Rectal smooth muscle tissue (tissue), 1 donor: ENCODE measurements at regions not wholly inside any gene's neighbourhood (a gene's known extent, or its start where the extent isn't known, plus 50 kb on each side); places are given as distances from the start of the nearest gene placed in this dataset.

Experiments used
- H3K27ac ChIP-seq: one replicate; pipeline ENCODE4 v1.7.0; 2013; ENCODE audit warnings: low read depth, low read length, inconsistent platforms
- H3K27me3 ChIP-seq: one replicate; pipeline ENCODE4 v1.7.0; 2013; ENCODE audit warnings: low read length; ENCODE audit not compliant: control insufficient read depth, insufficient read depth
- H3K36me3 ChIP-seq: one replicate; pipeline ENCODE4 v1.7.0; 2013; ENCODE audit warnings: low read length; ENCODE audit not compliant: control insufficient read depth, insufficient read depth
- H3K4me1 ChIP-seq: one replicate; pipeline ENCODE4 v1.7.0; 2013; ENCODE audit warnings: low read length; ENCODE audit not compliant: control insufficient read depth, insufficient read depth
- H3K4me3 ChIP-seq: one replicate; pipeline ENCODE4 v1.7.0; 2013; ENCODE audit warnings: low read length
- H3K9ac ChIP-seq: one replicate; pipeline ENCODE4 v1.7.0; 2013; ENCODE audit warnings: low read length

DNA sequence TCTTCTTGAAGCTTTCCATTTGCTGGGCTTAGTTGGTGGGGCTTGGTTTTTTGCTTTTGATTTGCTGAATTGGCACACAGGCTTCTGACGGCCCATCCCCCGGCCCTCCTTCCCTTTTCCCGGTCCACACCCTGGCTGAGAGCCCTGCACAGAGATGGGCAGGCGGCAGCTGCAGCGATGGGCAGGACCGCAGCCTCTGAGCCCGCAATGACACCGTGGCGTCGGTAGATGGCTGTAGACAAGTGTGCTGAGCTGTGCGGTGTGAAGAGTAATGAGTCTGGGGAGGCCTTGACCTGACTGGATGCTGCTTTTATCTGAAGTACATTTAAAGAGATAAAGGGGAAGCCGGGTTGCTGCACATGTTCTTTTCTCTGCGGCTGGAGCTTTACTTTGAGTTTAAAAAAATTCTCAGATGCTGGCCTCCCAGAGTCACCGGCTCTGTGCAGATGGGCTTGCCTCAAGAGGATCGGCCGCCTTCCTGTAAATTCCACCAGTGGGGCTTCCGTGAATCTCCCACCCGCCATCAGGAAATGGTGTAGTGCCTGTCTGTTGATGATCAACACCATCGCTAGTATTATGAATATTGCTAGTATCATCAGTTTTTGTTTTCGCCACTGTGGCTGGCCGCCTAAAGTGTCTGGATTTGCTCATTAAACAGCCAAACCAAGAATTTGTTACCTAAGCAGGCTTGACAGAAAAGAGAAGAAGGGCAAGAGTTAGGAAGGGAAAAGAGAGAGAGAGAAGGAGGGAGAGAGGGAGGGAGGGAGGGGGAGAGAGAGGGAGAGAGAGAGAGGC is 245.6 kb upstream of the RBFOX1 start:
- no peaks in the 10 kb centered on the region for H3K27me3 ChIP-seq
- no peaks in the 10 kb centered on the region for H3K4me1 ChIP-seq
- H3K4me3 ChIP-seq, result no peak overlapping the region
- no peaks in the 10 kb centered on the region for H3K36me3 ChIP-seq
- no peak overlapping the region for H3K27ac ChIP-seq
- H3K9ac ChIP-seq, result no peak overlapping the region

DNA sequence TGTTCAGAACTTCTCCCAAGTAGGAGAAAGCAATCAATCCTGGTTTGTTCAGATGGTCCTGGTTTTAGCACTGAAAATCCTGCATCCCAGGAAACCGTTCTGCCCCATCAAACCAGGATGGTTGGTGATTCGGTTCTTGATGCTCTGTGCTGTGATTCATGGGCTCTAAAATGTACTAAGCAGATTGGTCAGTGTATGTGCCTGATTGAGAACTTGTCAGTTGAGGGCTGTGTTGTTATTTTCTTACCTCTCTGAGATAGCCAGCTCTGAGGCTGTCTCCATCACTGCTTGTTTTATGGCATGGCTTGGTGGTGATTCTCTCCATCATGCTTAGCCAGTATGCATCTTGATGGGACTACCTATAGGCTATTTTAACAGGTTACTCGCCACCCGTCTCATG is 246.9 kb upstream of the RBFOX1 start:
- H3K36me3 ChIP-seq, result no peaks in the 10 kb centered on the region
- H3K4me1 ChIP-seq, result no peaks in the 10 kb centered on the region
- H3K27ac ChIP-seq, result no peak overlapping the region
- no peaks in the 10 kb centered on the region for H3K27me3 ChIP-seq
- H3K4me3 ChIP-seq, result no peak overlapping the region
- H3K9ac ChIP-seq, result no peak overlapping the region

DNA sequence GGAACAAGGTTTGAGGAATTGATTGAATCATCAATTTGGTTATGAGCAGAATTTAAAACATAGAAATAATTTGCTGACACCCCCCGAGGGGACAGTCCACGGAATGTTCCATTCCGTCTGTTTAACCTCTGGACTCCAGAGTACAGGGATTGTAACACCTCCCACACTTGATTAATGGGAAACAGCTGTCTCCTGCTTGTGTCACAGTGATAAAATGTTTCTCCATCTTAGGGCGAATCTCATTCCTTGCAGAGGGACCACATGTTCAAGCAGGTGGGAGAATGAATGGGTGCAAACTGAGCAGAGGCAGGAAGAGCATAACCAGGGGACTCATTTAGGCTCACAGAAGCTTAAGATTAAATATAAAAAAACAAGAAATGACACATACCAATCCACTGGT is 249.5 kb upstream of the RBFOX1 start:
- Histone ChIP-seq H3K4me1 (no peaks in the 10 kb centered on the region), H3K9ac (no peak overlapping the region), H3K27me3 (no peaks in the 10 kb centered on the region), H3K36me3 (no peaks in the 10 kb centered on the region), H3K27ac (no peak overlapping the region), H3K4me3 (no peak overlapping the region)

DNA sequence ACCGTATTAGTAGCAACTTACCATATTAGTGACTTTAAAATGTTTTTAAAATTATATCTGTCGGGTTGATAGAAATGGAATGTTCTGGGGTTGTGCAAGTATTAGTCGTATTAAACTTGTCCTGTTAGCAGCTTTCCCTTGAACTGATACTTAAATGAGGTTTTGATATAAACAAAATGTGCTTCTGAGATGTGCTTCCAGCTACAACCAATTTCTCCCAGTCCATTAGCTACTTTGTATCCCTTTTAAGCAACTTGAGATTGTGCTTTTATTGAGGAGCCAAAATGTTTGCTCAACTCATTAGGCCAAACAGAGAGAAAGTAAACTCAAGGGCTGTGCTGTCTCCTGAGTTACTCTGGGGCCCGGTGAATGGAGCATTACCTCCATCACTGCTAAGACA is 255.0 kb upstream of the RBFOX1 start:
- H3K4me3 ChIP-seq, result no peak overlapping the region
- no peaks in the 10 kb centered on the region for H3K36me3 ChIP-seq
- no peak overlapping the region for H3K27ac ChIP-seq
- H3K27me3 ChIP-seq, result no peaks in the 10 kb centered on the region
- no peak overlapping the region for H3K9ac ChIP-seq
- no peaks in the 10 kb centered on the region for H3K4me1 ChIP-seq

DNA sequence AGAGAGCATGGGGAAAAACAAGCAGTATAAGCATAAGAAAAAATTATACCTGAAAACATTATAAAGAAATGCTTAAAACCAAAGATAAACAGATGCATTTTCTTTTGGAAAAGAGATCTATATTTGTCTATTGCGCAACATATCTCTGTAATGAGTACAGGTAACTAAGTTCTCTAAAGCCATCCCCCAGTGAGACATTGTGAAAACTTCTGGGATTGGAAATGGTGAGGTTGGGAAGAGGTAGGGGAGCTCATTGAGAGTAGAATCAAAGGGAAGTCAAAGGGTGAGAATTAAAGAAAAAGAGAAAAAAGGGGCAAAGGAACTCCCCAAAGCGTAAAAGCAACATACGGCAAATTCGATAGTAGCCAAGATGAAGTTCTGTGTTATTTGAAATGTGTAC is 257.9 kb upstream of the RBFOX1 start:
- no peak overlapping the region for H3K4me3 ChIP-seq
- no peaks in the 10 kb centered on the region for H3K36me3 ChIP-seq
- H3K27me3 ChIP-seq, result no peaks in the 10 kb centered on the region
- no peak overlapping the region for H3K27ac ChIP-seq
- no peak overlapping the region for H3K9ac ChIP-seq
- no peaks in the 10 kb centered on the region for H3K4me1 ChIP-seq

DNA sequence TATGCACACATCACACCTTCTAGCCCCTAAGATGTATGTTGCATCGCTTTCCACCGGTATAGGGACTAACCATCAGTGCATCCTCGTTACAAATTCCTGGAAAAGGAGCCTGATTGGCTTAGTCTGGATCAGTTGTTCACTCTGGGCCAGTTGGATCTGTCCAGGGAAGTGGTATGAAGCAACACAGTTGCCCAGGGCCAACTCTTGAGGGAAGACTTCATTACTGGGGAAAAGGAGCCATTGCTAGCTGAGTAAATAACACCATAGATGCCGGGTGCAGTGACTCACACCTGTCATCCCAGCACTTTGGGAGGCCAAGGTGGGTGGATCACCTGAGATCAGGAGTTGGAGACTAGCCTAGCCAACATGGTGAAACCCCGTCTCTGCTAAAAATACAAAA is 275.2 kb upstream of the RBFOX1 start:
- Histone ChIP-seq H3K9ac (no peak overlapping the region), H3K36me3 (no peaks in the 10 kb centered on the region), H3K4me3 (no peak overlapping the region), H3K4me1 (no peaks in the 10 kb centered on the region), H3K27me3 (no peaks in the 10 kb centered on the region), H3K27ac (no peak overlapping the region)

DNA sequence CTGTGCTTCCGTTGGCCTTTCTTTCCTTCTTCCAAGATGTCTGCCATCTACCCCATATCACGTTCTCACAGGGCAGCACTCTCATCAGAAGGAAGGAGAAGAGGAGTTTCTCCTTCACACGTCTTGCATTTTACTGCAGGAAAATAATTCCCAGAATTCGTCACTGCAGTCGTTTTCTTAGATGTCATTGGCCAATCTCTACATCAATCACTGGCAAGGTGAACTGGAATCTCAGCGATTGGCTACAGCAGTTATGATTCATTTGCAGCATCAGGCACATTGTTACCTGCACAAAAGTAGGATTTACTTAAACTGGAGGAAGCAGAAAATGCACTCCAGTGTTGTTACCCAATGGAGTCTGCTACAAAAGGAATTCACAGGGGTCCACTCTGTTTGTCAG is 277.2 kb upstream of the RBFOX1 start:
- no peak overlapping the region for H3K4me3 ChIP-seq
- H3K9ac ChIP-seq, result no peak overlapping the region
- no peak overlapping the region for H3K27ac ChIP-seq
- no peaks in the 10 kb centered on the region for H3K36me3 ChIP-seq
- H3K27me3 ChIP-seq, result no peaks in the 10 kb centered on the region
- H3K4me1 ChIP-seq, result no peaks in the 10 kb centered on the region

DNA sequence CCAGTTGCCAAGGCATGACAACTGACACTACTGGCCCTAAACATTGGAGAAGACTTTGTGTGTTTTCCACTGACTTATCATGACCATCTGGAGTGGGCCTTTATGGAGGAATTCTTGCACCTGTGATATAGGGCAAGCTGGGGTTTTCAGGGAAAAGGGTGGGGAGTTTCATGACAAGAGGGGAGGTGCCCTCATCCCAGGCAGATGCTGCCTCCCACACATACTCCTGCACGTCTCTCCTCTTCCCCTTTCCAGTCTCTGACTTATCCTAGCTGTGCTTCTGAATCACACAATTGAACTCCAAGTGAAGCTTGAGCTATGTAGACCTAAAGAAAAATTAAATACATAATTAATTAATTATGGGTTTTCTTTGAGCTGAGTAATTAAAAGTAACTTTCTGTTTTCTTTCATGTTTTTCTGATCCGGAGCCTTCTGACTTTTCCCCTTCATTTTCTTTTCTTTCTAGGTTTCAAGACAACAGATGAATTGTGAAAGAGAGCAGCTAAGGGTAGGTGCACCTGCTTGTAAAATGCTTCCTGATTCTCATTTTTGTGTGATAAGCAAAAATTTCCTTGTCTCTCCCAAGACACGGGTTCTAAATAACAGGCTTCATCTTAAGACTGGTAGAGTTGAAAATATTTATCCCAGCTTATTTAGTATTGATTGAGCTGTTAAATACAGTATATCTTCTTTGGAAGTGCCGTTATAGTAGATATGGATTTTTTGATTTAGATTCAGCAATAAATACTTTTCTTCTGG is 280.9 kb upstream of the RBFOX1 start:
- no peaks in the 10 kb centered on the region for H3K4me1 ChIP-seq
- H3K36me3 ChIP-seq, result no peaks in the 10 kb centered on the region
- no peak overlapping the region for H3K27ac ChIP-seq
- H3K4me3 ChIP-seq, result no peak overlapping the region
- no peaks in the 10 kb centered on the region for H3K27me3 ChIP-seq
- no peak overlapping the region for H3K9ac ChIP-seq

DNA sequence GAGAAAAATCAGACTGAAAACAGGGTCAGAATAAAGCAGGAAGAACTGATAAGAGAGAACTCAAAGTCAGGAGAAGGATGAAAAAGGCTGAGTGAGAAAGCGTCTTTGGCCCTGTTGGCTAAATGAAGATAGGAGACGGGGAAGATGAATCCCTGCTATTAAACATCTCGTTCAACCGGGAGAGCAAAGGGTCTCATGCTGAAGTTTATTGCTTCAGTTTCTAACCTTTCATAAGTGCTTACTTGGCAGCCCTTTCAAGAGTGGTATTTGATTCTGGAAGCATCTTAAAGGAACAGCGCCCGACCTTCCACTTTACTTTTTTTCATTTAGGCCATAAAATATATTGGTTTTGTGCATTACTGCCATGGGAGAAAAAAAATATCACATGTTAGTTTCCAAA is 288.3 kb upstream of the RBFOX1 start:
- no peak overlapping the region for H3K27ac ChIP-seq
- H3K4me1 ChIP-seq, result no peaks in the 10 kb centered on the region
- no peak overlapping the region for H3K4me3 ChIP-seq
- no peaks in the 10 kb centered on the region for H3K36me3 ChIP-seq
- H3K27me3 ChIP-seq, result no peaks in the 10 kb centered on the region
- H3K9ac ChIP-seq, result no peak overlapping the region

DNA sequence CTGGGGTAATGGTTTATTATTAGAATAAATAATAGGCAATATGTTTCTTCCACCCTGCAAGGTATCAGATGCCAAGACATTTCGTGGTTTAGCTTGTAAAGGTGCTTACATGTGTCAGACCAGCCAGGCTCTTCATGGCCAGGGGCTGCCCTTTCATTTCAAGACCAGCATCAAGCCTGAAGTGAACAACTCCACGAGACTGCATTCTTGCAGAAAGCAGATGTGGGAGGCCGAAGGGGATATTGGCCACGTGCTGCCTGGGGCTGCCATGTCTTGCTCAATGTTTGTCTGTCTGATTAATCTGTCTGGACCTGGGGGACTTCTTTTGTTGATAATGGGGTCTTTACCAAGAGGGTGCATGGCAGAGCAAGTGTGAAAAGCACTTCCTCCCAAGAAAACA is 294.2 kb upstream of the RBFOX1 start:
- Histone ChIP-seq H3K9ac (no peak overlapping the region), H3K4me1 (no peaks in the 10 kb centered on the region), H3K4me3 (no peak overlapping the region), H3K27me3 (no peaks in the 10 kb centered on the region), H3K27ac (no peak overlapping the region), H3K36me3 (no peaks in the 10 kb centered on the region)

DNA sequence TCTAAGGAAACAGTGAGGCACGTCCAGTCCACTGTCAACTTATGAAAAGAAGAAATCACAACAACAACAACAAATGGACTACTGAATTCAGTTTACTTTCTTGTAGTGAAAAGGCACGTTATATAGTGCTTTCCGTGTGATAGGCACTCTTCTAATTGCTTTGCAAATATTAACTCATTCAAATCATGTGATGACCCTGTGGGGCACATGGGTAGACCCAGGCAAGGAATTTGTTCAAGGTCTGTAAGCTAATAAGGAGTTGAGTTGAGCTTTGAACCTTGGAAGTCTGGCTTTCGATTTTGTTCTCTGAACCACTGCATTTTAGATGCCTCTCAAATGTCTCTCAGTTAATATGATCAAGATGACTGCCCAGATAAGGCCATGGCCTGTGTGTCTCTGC is 295.1 kb upstream of the RBFOX1 start:
- Histone ChIP-seq H3K27me3 (no peaks in the 10 kb centered on the region), H3K4me3 (no peak overlapping the region), H3K27ac (no peak overlapping the region), H3K9ac (no peak overlapping the region), H3K36me3 (no peaks in the 10 kb centered on the region), H3K4me1 (no peaks in the 10 kb centered on the region)

DNA sequence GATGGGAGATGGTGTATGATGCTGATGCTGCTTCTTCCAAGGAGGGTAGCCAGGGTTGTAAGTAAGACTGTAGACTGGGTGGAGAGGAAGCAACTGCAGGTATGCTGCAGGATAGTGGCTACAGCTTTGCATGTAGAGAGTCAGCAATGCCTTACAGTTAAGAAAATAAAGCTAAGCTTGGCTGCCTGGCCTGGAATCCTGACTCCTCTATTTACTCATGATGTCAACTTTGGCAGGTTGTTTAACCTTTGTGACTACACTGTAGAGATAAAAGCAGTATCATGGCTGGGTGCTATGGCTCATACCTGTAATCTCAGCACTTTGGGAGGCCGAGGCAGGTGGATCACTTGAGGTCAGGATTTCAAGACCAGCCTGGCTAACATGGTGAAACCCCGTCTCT is 301.6 kb upstream of the RBFOX1 start:
- no peak overlapping the region for H3K9ac ChIP-seq
- H3K4me3 ChIP-seq, result no peak overlapping the region
- H3K36me3 ChIP-seq, result no peaks in the 10 kb centered on the region
- no peaks in the 10 kb centered on the region for H3K27me3 ChIP-seq
- H3K4me1 ChIP-seq, result no peaks in the 10 kb centered on the region
- no peak overlapping the region for H3K27ac ChIP-seq

DNA sequence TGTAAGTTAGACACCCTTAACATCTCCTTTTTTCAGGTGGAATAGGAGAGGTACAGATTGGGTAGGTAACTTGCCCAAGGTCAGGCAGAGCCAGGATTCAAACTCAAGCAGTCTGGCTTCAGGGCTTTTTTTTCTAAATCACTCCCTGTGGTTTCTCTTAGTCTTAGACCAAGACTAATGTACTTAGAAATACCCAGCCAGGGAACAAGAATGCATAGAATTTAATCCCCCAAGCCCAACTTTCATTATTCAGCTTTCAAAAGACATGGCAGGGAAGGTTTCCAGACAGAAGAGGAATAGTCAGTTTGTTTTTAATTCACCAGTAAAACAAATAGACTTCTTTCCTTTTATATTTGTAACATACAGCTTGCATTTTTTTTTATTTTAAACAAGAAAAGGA is 305.2 kb upstream of the RBFOX1 start:
- H3K27ac ChIP-seq, result no peak overlapping the region
- H3K36me3 ChIP-seq, result no peaks in the 10 kb centered on the region
- H3K4me1 ChIP-seq, result no peaks in the 10 kb centered on the region
- no peak overlapping the region for H3K4me3 ChIP-seq
- no peaks in the 10 kb centered on the region for H3K27me3 ChIP-seq
- no peak overlapping the region for H3K9ac ChIP-seq
